Kidney glomerular epithelial cell (primary cell): ENCODE measurements at regions not wholly inside any gene's neighbourhood (a gene's known extent, or its start where the extent isn't known, plus 50 kb on each side); places are given as distances from the start of the nearest gene placed in this dataset.

Experiments used
- DNase-seq: peaks from one replicate; lab custom pipeline; 2025; lab: John Stamatoyannopoulos, UW

- DNase-seq: no peak
Measured at GRCh38 chr13:73966331-73966730, 167.9 kb downstream of the KLF12 start.

DNA sequence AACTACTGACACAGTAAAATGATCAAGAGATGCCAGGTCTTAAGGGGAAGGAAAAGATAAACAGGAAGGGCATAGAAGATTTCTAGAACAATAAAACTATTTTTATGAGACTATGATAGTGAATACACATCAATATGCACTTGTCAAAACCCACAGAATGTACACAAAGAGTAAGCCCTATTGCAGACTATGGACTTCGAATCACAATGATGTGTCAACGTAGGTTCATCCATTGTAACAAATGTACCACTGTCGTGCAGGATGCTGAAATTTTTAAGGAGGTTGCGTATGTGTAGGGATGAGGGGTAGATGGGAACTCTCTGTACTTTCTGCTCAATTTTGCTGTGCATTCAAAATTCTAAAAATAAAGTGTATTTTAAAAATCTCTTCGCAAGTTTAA is 171.9 kb downstream of the KLF12 start:
- DNase-seq: no peak

GRCh38 chr13:73961181-73961580 is 173.0 kb downstream of the KLF12 start:
- no peak for DNase-seq

GRCh38 chr13:73960474-73960873 is 173.7 kb downstream of the KLF12 start:
- DNase-seq: no peak

- DNase-seq: no peak
Measured at GRCh38 chr13:73958657-73959397, 175.4 kb downstream of the KLF12 start.

DNA sequence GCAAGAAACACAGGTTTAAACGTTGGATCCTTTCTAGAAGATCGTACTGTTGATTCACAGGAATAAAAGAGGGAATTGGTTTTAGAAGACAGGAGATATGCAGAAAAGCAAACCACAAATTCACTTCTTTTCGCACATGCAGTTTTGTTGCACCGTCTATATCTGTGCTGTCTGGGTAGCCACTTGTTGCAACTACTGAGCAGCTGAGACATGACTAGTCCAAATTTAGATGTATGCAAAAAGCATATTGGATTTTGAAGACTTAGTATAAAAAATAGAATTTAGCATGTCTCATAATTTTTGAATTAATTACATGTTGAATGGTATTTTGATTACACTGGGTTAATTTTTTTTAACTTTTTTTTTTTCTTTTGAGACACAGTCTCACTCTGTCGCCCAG is 176.3 kb downstream of the KLF12 start:
- no peak for DNase-seq

DNA sequence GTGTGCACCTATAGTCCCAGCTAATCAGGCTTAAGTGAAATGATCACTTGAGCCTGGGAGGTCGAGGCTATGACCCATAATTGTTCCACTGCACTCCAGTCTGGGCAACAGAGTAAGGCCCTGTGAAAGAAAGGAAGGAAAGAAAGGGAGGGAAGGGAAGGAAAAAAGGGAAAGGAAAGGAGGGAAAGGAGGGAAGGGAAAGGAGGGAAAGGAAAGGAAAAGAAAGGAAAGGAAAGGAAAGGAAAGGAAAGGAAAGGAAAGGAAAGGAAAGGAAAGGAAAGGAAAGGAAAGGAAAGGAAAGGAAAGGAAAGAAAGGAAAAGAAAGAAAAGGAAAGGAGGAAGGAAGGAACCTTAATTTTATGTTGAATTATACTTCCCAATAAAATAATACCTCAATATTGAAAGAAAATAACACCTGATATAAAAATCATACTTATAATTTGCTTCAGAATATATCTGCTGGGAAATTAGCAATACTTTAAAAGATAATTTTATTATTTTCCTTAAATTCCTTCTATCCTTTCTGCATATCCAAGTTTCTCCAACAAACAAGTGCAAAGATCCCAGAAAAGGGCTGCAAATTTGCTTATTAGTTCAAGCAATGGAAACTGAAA is 177.3 kb downstream of the KLF12 start:
- DNase-seq: no peak

DNA sequence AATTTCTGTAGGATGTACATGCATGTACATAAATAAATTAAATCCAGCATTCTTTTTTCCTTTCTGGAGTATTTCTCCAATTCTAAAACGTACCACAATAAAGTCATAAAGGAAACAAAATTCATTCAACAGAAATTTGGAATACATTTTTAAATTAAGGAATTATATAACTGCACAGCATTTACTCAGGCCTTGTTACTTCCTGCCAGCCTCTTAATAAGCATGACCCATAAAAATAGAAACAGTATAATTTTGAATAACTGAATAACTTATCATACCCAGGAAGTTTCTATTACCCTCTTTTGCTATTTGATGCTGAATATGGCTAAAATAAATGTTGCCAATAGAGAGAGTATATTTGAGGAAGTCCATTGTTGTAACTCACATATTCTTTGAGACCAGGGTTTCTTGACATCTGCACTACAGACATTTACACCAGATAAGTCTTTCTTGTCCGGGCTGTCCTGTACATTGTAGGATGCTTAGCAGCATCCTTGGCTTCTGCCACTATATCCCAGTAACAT is 178.2 kb downstream of the KLF12 start:
- no peak for DNase-seq

GRCh38 chr13:73954808-73955207 is 179.4 kb downstream of the KLF12 start:
- DNase-seq: no peak

- no peak for DNase-seq
Measured at GRCh38 chr13:73952648-73953047, 181.6 kb downstream of the KLF12 start.

DNA sequence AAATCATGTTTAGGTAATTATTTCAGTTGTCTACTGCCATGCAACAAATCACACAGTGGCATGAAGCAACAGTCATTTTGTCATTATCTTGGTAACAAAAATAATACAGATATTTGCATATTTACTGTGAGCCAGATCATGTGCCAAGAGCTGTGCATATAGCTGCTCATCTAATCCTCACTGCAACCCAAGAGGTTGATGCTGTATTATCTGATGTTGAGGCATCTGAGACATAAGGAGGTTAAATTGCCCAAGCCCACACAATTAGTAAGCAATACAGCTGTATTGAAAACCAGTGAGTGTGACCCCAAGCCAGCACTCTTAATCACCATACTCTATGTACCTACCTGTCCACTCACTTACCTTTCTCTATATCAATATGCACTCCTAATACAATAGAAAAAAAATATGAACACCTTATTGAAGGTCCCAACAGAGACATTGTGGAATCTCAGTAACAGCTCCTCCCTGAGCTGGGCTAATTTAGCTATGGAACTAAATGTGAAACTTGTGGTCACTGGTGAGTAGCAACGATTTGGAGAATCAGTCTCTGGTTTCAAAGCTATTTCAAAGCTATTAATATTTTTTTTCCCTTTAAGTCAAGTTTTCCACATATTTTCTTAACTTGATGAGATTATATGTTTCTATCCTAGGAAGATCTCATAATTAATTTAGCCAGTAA is 185.2 kb downstream of the KLF12 start:
- no peak for DNase-seq

GRCh38 chr13:73945871-73946270 is 188.3 kb downstream of the KLF12 start:
- DNase-seq: no peak

- DNase-seq: no peak
Measured at GRCh38 chr13:73945382-73945781, 188.8 kb downstream of the KLF12 start.

DNA sequence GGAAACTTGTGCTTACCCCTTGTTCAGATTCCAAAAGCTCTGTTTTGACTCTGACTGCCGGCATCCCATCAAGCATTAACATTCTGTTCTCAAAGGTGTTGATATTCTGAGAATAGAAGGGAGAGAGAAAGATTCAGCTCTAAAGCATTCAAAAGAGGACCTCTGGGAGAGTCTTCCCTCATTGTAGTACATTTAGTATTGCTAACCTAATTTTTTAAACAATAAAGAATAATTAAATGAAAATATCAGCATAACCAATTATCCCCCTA is 190.3 kb downstream of the KLF12 start:
- DNase-seq: no peak

- no peak for DNase-seq
Measured at GRCh38 chr13:73943137-73943964, 190.9 kb downstream of the KLF12 start.

GRCh38 chr13:73941752-73942151 is 192.5 kb downstream of the KLF12 start:
- no peak for DNase-seq

GRCh38 chr13:73940098-73940497 is 194.1 kb downstream of the KLF12 start:
- DNase-seq: no peak

GRCh38 chr13:73939603-73940002 is 194.6 kb downstream of the KLF12 start:
- DNase-seq: no peak

GRCh38 chr13:73939071-73939380 is 195.2 kb downstream of the KLF12 start:
- DNase-seq: no peak

DNA sequence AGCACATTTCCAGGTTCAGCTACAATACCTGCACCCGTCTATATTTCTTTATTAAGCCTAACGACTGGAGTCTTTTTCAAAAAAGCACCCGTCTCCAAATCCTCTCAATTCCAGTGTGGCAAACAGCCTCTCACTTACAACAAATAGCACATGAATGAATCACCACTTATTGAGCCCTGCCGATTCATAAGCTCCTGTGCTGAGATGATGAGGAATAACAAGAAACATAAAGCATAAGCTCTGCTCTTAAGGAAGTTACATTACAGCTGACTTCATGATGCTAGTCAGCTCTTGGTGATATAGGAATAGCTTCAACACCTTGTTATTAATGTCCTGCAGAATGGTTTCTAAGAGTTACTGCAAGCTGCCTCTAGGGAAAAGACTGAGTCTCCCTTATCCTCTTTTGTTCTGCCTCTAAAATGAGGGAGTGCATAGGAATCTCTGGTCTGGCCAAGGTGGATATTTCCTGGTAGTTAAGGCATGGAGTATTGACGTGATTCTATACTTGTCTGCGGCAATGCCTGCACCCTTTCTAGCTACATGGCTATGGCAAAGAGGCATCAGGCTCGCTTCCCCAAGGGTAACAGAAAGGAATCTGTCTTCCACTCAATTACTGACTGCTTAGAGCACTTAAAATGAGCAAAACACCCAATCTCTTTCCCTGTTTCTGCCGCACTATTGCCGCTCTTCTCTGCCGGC is 195.7 kb downstream of the KLF12 start:
- DNase-seq: peak; percentile 73

- no peak for DNase-seq
Measured at GRCh38 chr13:73937441-73937840, 196.8 kb downstream of the KLF12 start.

GRCh38 chr13:73935991-73936390 is 198.2 kb downstream of the KLF12 start:
- DNase-seq: no peak
